22Rv1 (cell line): ENCODE measurements at regions not wholly inside any gene's neighbourhood (a gene's known extent, or its start where the extent isn't known, plus 50 kb on each side); places are given as distances from the start of the nearest gene placed in this dataset.

ENCODE experiments used
- ZFX ChIP-seq: fragments of 450-650 bp; IDR thresholded peaks from 2 replicates; pipeline ENCODE4 v1.6.1; 2017; ENCODE audit warnings: antibody characterized with exemption, borderline replicate concordance
- TF ChIP-seq, protein P1 (sequence below): fragments of 450-650 bp; IDR thresholded peaks from 2 replicates; pipeline ENCODE4 v1.5.1; 2017; ENCODE audit warnings: mild to moderate bottlenecking

GRCh38 chr1:36642802-36643201 is 160.1 kb upstream of the CSF3R start:
- TF ChIP-seq, protein P1, sequence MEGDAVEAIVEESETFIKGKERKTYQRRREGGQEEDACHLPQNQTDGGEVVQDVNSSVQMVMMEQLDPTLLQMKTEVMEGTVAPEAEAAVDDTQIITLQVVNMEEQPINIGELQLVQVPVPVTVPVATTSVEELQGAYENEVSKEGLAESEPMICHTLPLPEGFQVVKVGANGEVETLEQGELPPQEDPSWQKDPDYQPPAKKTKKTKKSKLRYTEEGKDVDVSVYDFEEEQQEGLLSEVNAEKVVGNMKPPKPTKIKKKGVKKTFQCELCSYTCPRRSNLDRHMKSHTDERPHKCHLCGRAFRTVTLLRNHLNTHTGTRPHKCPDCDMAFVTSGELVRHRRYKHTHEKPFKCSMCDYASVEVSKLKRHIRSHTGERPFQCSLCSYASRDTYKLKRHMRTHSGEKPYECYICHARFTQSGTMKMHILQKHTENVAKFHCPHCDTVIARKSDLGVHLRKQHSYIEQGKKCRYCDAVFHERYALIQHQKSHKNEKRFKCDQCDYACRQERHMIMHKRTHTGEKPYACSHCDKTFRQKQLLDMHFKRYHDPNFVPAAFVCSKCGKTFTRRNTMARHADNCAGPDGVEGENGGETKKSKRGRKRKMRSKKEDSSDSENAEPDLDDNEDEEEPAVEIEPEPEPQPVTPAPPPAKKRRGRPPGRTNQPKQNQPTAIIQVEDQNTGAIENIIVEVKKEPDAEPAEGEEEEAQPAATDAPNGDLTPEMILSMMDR = no peak
- TF ChIP-seq ZFX = no peak
